ENCODE measurements at regions not wholly inside any gene's neighbourhood (a gene's known extent, or its start where the extent isn't known, plus 50 kb on each side); places are given as distances from the start of the nearest gene placed in this dataset.

GRCh38 chr20:48238781-48239180 lies 453.5 kb upstream of the SULF2 start:
- Histone ChIP-seq H3K4me1 (ENCODE audit: control insufficient read depth in 1 of 2, insufficient read depth in 1 of 2, low read depth in 1 of 2, low read length in 1 of 2) (no peaks in the 10 kb centered on the region), H3K9me3 (no peaks in the 10 kb centered on the region), H3K4me3 (ENCODE audit: low read depth in 1 of 2, low read length in 1 of 2) (no peak overlapping the region), H3K36me3 (no peaks in the 10 kb centered on the region), H3K27ac (no peak overlapping the region), H3K27me3 (no peaks in the 10 kb centered on the region)
- no peak for TF ChIP-seq CTCF (IDR thresholded peaks at IDR 0.05)

- no peak for TF ChIP-seq CTCF (IDR thresholded peaks at IDR 0.05)
- Histone ChIP-seq H3K4me1 (ENCODE audit: control insufficient read depth in 1 of 2, insufficient read depth in 1 of 2, low read depth in 1 of 2, low read length in 1 of 2) (no peaks in the 10 kb centered on the region), H3K9me3 (no peaks in the 10 kb centered on the region), H3K36me3 (no peaks in the 10 kb centered on the region), H3K27ac (no peak overlapping the region), H3K4me3 (ENCODE audit: low read depth in 1 of 2, low read length in 1 of 2) (no peak overlapping the region), H3K27me3 (no peaks in the 10 kb centered on the region)
Observed at GRCh38 chr20:48238326-48238725, 453.0 kb upstream of the SULF2 start.

GRCh38 chr20:48236000-48236970 lies 451.0 kb upstream of the SULF2 start:
- TF ChIP-seq CTCF (IDR thresholded peaks at IDR 0.05), result no peak
- H3K9me3 ChIP-seq, result no peaks in the 10 kb centered on the region
- no peak overlapping the region for H3K4me3 ChIP-seq (ENCODE audit: low read depth in 1 of 2, low read length in 1 of 2)
- no peak overlapping the region for H3K27ac ChIP-seq
- H3K4me1 ChIP-seq (ENCODE audit: control insufficient read depth in 1 of 2, insufficient read depth in 1 of 2, low read depth in 1 of 2, low read length in 1 of 2), result no peaks in the 10 kb centered on the region
- H3K36me3 ChIP-seq, result no peaks in the 10 kb centered on the region
- no peaks in the 10 kb centered on the region for H3K27me3 ChIP-seq

- Histone ChIP-seq H3K4me3 (ENCODE audit: low read depth in 1 of 2, low read length in 1 of 2) (no peak overlapping the region), H3K9me3 (no peaks in the 10 kb centered on the region), H3K27me3 (no peaks in the 10 kb centered on the region), H3K36me3 (no peaks in the 10 kb centered on the region), H3K4me1 (ENCODE audit: control insufficient read depth in 1 of 2, insufficient read depth in 1 of 2, low read depth in 1 of 2, low read length in 1 of 2) (no peaks in the 10 kb centered on the region), H3K27ac (no peak overlapping the region)
- TF ChIP-seq CTCF (IDR thresholded peaks at IDR 0.05), result no peak
Observed at GRCh38 chr20:48234951-48235350, 449.7 kb upstream of the SULF2 start.

GRCh38 chr20:48231253-48231930 lies 446.1 kb upstream of the SULF2 start:
- H3K27ac ChIP-seq, result no peak overlapping the region
- no peak for TF ChIP-seq CTCF (IDR thresholded peaks at IDR 0.05)
- H3K36me3 ChIP-seq, result no peaks in the 10 kb centered on the region
- H3K4me3 ChIP-seq (ENCODE audit: low read depth in 1 of 2, low read length in 1 of 2), result no peak overlapping the region
- H3K27me3 ChIP-seq, result no peaks in the 10 kb centered on the region
- H3K9me3 ChIP-seq, result no peaks in the 10 kb centered on the region
- no peaks in the 10 kb centered on the region for H3K4me1 ChIP-seq (ENCODE audit: control insufficient read depth in 1 of 2, insufficient read depth in 1 of 2, low read depth in 1 of 2, low read length in 1 of 2)
